HEK293 (cell line): ENCODE measurements at regions not wholly inside any gene's neighbourhood (a gene's known extent, or its start where the extent isn't known, plus 50 kb on each side); places are given as distances from the start of the nearest gene placed in this dataset.

Experiments
- CTCF ChIA-PET: fragments of 350-600 bp; formaldehyde crosslinking; extraction: SDS; loops from one replicate; lab custom pipeline; 2021; ENCODE audit warnings: antibody characterized with exemption; lab: Yijun Ruan, JAX
- POLR2A ChIA-PET: fragments of 300-600 bp; formaldehyde crosslinking; extraction: SDS; loops from one replicate; lab custom pipeline; 2020; ENCODE audit warnings: antibody characterized with exemption, inconsistent platforms; lab: Yijun Ruan, JAX
- H3K27ac ChIP-seq: fragments of 200-500 bp; sonication (Bioruptor generic); 2 replicates; pipeline ENCODE4 v1.5.1; 2014; ENCODE audit warnings: low read depth, low read length, control low read depth, inconsistent platforms; ENCODE audit errors: extremely low read depth
- H3K36me3 ChIP-seq, 2 experiments: fragments of 200-500 bp in 1 of 2; sonication (Bioruptor generic) in 1 of 2; 1 replicate in 1 of 2; 2 replicates in 1 of 2; pipeline ENCODE4 v1.5.1; 2014 to 2017; ENCODE audit warnings: inconsistent platforms in 2 of 2, low read length in 2 of 2; ENCODE audit not compliant: control insufficient read depth in 2 of 2, insufficient read depth in 1 of 2
- H3K4me1 ChIP-seq: fragments of 200-500 bp; sonication (Bioruptor generic); 2 replicates; pipeline ENCODE4 v1.5.1; 2014; ENCODE audit warnings: mild to moderate bottlenecking, low read length, inconsistent platforms; ENCODE audit not compliant: control insufficient read depth, insufficient read depth
- H3K4me3 ChIP-seq: 2 replicates; pipeline ENCODE4 v1.5.1; 2011; ENCODE audit warnings: low read depth, mild to moderate bottlenecking, control low read depth, low read length, moderate library complexity
- H3K9me3 ChIP-seq: fragments of 200-500 bp; sonication (Bioruptor generic); 2 replicates; pipeline ENCODE4 v1.5.1; 2014; ENCODE audit warnings: low read depth, low read length, inconsistent platforms; ENCODE audit not compliant: control insufficient read depth, insufficient read depth
- KLF1 ChIP-seq: fragments of 450-650 bp; formaldehyde crosslinking; IDR thresholded peaks from 2 replicates; pipeline ENCODE4 v1.5.1; 2016; ENCODE audit warnings: missing biosample characterization, missing genetic modification characterization
- KLF7 ChIP-seq: fragments of 450-650 bp; formaldehyde crosslinking; IDR thresholded peaks from 2 replicates; pipeline ENCODE4 v1.5.1; 2016; ENCODE audit warnings: missing biosample characterization, missing genetic modification characterization, borderline replicate concordance
- TRIM28 ChIP-seq: IDR thresholded peaks from 2 replicates; pipeline ENCODE4 v1.6.1; 2011; ENCODE audit warnings: low read length, control low read depth, borderline replicate concordance
- ZFP37 ChIP-seq: fragments of 450-650 bp; formaldehyde crosslinking; IDR thresholded peaks from 2 replicates; pipeline ENCODE4 v1.5.1; 2016; ENCODE audit warnings: missing biosample characterization, missing genetic modification characterization
- ZNF146 ChIP-seq: fragments of 450-650 bp; formaldehyde crosslinking; IDR thresholded peaks from 2 replicates; pipeline ENCODE4 v1.5.1; 2016; ENCODE audit warnings: missing biosample characterization, missing genetic modification characterization
- ZNF2 ChIP-seq: fragments of 450-650 bp; formaldehyde crosslinking; IDR thresholded peaks from 2 replicates; pipeline ENCODE4 v1.5.1; 2016; ENCODE audit warnings: missing biosample characterization, missing genetic modification characterization
- ZNF354C ChIP-seq: fragments of 450-650 bp; formaldehyde crosslinking; IDR thresholded peaks from 2 replicates; pipeline ENCODE4 v1.5.1; 2016; ENCODE audit warnings: missing biosample characterization, missing genetic modification characterization, low read depth, borderline replicate concordance
- ZNF404 ChIP-seq: fragments of 450-650 bp; formaldehyde crosslinking; IDR thresholded peaks from 2 replicates; pipeline ENCODE4 v1.5.1; 2017; ENCODE audit warnings: missing biosample characterization, missing genetic modification characterization
- ZNF433 ChIP-seq: fragments of 450-650 bp; formaldehyde crosslinking; IDR thresholded peaks from 2 replicates; pipeline ENCODE4 v1.5.1; 2016; ENCODE audit warnings: missing biosample characterization, missing genetic modification characterization, low read depth
- ZNF521 ChIP-seq: fragments of 450-650 bp; formaldehyde crosslinking; IDR thresholded peaks from 2 replicates; pipeline ENCODE4 v1.5.1; 2017; ENCODE audit warnings: missing biosample characterization, mild to moderate bottlenecking, missing genetic modification characterization
- ZNF596 ChIP-seq: fragments of 450-650 bp; IDR thresholded peaks from 2 replicates; pipeline ENCODE4 v1.5.0; 2018; ENCODE audit warnings: missing biosample characterization, mild to moderate bottlenecking, missing genetic modification characterization, moderate library complexity
- ZNF600 ChIP-seq: fragments of 450-650 bp; formaldehyde crosslinking; IDR thresholded peaks from 2 replicates; pipeline ENCODE4 v1.5.1; 2016; ENCODE audit warnings: missing biosample characterization, missing genetic modification characterization
- ZNF658 ChIP-seq: fragments of 450-650 bp; formaldehyde crosslinking; IDR thresholded peaks from 2 replicates; pipeline ENCODE4; 2016; ENCODE audit warnings: missing biosample characterization, missing genetic modification characterization
- TF ChIP-seq, protein P1 (sequence below): fragments of 450-650 bp; formaldehyde crosslinking; IDR thresholded peaks from 2 replicates; pipeline ENCODE4 v1.5.1; 2016; ENCODE audit warnings: missing biosample characterization, missing genetic modification characterization
- TF ChIP-seq, protein P2 (sequence below): fragments of 450-650 bp; formaldehyde crosslinking; conservative IDR thresholded peaks from 2 replicates; pipeline ENCODE4 v1.5.1; 2016; ENCODE audit warnings: low read depth, missing biosample characterization, missing genetic modification characterization
- TF ChIP-seq, protein P3 (sequence below): fragments of 450-650 bp; formaldehyde crosslinking; IDR thresholded peaks from 2 replicates; pipeline ENCODE4 v1.5.1; 2017; ENCODE audit warnings: missing biosample characterization, missing genetic modification characterization
- TF ChIP-seq, protein P4 (sequence below): fragments of 450-650 bp; formaldehyde crosslinking; IDR thresholded peaks from 2 replicates; pipeline ENCODE4 v1.5.1; 2017; ENCODE audit warnings: missing biosample characterization, missing genetic modification characterization

DNA sequence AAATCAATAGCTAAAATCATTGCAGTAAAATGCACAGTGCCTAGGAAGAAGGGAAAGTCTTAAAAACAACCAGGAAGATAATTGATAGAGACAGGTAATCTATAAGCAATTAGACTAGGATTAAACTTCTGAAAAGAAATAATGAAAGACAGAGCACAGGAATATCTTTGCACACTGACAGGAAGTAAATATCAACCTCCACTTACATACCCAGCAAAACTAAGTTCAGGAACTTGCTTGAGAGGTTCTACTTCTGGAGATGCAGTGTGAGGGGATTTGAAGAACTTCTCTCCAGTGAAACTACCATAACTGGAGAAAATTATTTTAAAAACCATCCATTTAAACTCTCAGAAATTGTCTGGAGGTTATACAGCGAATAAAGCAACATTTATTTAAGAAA, 104.1 kb downstream of the EHF start:
- Histone ChIP-seq H3K4me1 (no peaks in the 10 kb centered on the region), H3K36me3 (no peaks in the 10 kb centered on the region), H3K4me3 (no peak overlapping the region), H3K9me3 (no peaks in the 10 kb centered on the region), H3K27ac (no peak overlapping the region)
- POLR2A ChIA-PET = no interaction called here
- CTCF ChIA-PET = no interaction called here
- no peak for TF ChIP-seq ZNF658 (tag by site-specific recombination)
- TF ChIP-seq ZNF404 (tag by site-specific recombination) = no peak
- no peak for TF ChIP-seq ZNF433 (tag by site-specific recombination)
- no peak for TF ChIP-seq ZNF2 (tag by site-specific recombination)
- TF ChIP-seq ZNF146 (tag by site-specific recombination) = no peak
- TF ChIP-seq ZNF354C (tag by site-specific recombination) = no peak
- no peak for TF ChIP-seq KLF7 (tag by site-specific recombination)
- no peak for TF ChIP-seq KLF1 (tag by site-specific recombination)
- TF ChIP-seq, protein P1, sequence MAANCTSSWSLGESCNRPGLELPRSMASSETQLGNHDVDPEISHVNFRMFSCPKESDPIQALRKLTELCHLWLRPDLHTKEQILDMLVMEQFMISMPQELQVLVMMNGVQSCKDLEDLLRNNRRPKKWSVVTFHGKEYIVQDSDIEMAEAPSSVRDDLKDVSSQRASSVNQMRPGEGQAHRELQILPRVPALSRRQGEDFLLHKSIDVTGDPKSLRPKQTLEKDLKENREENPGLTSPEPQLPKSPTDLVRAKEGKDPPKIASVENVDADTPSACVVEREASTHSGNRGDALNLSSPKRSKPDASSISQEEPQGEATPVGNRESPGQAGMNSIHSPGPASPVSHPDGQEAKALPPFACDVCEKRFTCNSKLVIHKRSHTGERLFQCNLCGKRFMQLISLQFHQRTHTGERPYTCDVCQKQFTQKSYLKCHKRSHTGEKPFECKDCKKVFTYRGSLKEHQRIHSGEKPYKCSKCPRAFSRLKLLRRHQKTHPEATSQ = no peak
- no peak for TF ChIP-seq TRIM28
- TF ChIP-seq, protein P2, sequence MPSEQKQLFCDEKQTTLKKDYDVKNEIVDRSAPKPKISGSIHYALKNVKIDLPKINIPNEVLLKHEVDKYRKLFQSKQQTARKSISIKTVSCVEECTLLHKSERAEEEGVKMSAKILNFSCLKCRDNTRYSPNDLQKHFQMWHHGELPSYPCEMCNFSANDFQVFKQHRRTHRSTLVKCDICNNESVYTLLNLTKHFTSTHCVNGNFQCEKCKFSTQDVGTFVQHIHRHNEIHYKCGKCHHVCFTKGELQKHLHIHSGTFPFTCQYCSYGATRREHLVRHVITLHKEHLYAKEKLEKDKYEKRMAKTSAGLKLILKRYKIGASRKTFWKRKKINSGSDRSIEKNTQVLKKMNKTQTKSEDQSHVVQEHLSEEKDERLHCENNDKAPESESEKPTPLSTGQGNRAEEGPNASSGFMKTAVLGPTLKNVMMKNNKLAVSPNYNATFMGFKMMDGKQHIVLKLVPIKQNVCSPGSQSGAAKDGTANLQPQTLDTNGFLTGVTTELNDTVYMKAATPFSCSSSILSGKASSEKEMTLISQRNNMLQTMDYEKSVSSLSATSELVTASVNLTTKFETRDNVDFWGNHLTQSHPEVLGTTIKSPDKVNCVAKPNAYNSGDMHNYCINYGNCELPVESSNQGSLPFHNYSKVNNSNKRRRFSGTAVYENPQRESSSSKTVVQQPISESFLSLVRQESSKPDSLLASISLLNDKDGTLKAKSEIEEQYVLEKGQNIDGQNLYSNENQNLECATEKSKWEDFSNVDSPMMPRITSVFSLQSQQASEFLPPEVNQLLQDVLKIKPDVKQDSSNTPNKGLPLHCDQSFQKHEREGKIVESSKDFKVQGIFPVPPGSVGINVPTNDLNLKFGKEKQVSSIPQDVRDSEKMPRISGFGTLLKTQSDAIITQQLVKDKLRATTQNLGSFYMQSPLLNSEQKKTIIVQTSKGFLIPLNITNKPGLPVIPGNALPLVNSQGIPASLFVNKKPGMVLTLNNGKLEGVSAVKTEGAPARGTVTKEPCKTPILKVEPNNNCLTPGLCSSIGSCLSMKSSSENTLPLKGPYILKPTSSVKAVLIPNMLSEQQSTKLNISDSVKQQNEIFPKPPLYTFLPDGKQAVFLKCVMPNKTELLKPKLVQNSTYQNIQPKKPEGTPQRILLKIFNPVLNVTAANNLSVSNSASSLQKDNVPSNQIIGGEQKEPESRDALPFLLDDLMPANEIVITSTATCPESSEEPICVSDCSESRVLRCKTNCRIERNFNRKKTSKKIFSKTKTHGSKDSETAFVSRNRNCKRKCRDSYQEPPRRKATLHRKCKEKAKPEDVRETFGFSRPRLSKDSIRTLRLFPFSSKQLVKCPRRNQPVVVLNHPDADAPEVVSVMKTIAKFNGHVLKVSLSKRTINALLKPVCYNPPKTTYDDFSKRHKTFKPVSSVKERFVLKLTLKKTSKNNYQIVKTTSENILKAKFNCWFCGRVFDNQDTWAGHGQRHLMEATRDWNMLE (tag by site-specific recombination) = no peak
- TF ChIP-seq ZFP37 (tag by site-specific recombination) = no peak
- TF ChIP-seq, protein P3, sequence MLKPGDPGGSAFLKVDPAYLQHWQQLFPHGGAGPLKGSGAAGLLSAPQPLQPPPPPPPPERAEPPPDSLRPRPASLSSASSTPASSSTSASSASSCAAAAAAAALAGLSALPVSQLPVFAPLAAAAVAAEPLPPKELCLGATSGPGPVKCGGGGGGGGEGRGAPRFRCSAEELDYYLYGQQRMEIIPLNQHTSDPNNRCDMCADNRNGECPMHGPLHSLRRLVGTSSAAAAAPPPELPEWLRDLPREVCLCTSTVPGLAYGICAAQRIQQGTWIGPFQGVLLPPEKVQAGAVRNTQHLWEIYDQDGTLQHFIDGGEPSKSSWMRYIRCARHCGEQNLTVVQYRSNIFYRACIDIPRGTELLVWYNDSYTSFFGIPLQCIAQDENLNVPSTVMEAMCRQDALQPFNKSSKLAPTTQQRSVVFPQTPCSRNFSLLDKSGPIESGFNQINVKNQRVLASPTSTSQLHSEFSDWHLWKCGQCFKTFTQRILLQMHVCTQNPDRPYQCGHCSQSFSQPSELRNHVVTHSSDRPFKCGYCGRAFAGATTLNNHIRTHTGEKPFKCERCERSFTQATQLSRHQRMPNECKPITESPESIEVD = no peak
- no peak for TF ChIP-seq ZNF596
- TF ChIP-seq, protein P4, sequence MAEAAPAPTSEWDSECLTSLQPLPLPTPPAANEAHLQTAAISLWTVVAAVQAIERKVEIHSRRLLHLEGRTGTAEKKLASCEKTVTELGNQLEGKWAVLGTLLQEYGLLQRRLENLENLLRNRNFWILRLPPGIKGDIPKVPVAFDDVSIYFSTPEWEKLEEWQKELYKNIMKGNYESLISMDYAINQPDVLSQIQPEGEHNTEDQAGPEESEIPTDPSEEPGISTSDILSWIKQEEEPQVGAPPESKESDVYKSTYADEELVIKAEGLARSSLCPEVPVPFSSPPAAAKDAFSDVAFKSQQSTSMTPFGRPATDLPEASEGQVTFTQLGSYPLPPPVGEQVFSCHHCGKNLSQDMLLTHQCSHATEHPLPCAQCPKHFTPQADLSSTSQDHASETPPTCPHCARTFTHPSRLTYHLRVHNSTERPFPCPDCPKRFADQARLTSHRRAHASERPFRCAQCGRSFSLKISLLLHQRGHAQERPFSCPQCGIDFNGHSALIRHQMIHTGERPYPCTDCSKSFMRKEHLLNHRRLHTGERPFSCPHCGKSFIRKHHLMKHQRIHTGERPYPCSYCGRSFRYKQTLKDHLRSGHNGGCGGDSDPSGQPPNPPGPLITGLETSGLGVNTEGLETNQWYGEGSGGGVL (tag by site-specific recombination) = no peak
- no peak for TF ChIP-seq ZNF600 (tag by site-specific recombination)
- TF ChIP-seq ZNF521 (tag by site-specific recombination) = no peak
